WTC11 (cell line): ENCODE measurements at regions not wholly inside any gene's neighbourhood (a gene's known extent, or its start where the extent isn't known, plus 50 kb on each side); places are given as distances from the start of the nearest gene placed in this dataset.

Experiments used
- ATAC-seq: fragments of 200-7000 bp; cut with Tn5 transposase; 2 replicates; pipeline ENCODE4 v1.10.0; 2021; ENCODE audit warnings: mild to moderate bottlenecking, moderate library complexity
- CTCF ChIA-PET: fragments of 300-600 bp; sonication (Branson Sonifier 250); formaldehyde crosslinking; loops from one replicate; lab custom pipeline; 2021; ENCODE audit warnings: antibody characterized with exemption; lab: Charles Lee
- POLR2A ChIA-PET: fragments of 350-600 bp; sonication (Branson Sonifier 250); formaldehyde crosslinking; loops from one replicate; lab custom pipeline; 2021; ENCODE audit warnings: antibody characterized with exemption; lab: Charles Lee
- DNase-seq: peaks from one replicate; pipeline ENCODE4 v3.0.0; 2021; ENCODE audit warnings: low spot score
- H3K27ac Mint-ChIP-seq: 2 replicates; pipeline ENCODE4 v1.8.0; 2021; ENCODE audit warnings: mixed read lengths
- H3K27me3 Mint-ChIP-seq: 2 replicates; pipeline ENCODE4 v1.8.0; 2021; ENCODE audit warnings: low read depth, mild to moderate bottlenecking, moderate library complexity, mixed read lengths
- H3K36me3 Mint-ChIP-seq: 2 replicates; pipeline ENCODE4 v1.8.0; 2021; ENCODE audit warnings: mixed read lengths
- H3K4me1 Mint-ChIP-seq: 2 replicates; pipeline ENCODE4 v1.8.0; 2022; ENCODE audit warnings: mixed read lengths
- H3K4me3 Mint-ChIP-seq: 2 replicates; pipeline ENCODE4 v1.8.0; 2021; ENCODE audit warnings: mild to moderate bottlenecking, moderate library complexity, mixed read lengths
- H3K9me3 Mint-ChIP-seq: 2 replicates; pipeline ENCODE4 v1.8.0; 2021; ENCODE audit warnings: mixed read lengths
- ATF3 ChIP-seq: sonication (generic); formaldehyde crosslinking; conservative IDR thresholded peaks from 2 replicates; pipeline ENCODE4 v1.8.1; 2022; ENCODE audit warnings: mild to moderate bottlenecking, missing genetic modification reagents
- CREB1 ChIP-seq: sonication (generic); formaldehyde crosslinking; IDR thresholded peaks from 2 replicates; pipeline ENCODE4 v1.8.0; 2023; ENCODE audit warnings: mild to moderate bottlenecking, missing genetic modification reagents
- E2F4 ChIP-seq: sonication (generic); formaldehyde crosslinking; IDR thresholded peaks from 2 replicates; pipeline ENCODE4 v1.8.1; 2022; ENCODE audit warnings: low read depth, mild to moderate bottlenecking, moderate library complexity, missing genetic modification reagents, borderline replicate concordance
- ESRRA ChIP-seq: sonication (generic); formaldehyde crosslinking; IDR thresholded peaks from 2 replicates; pipeline ENCODE4 v1.8.1; 2022; ENCODE audit warnings: mild to moderate bottlenecking, missing genetic modification reagents, borderline replicate concordance
- FOXK1 ChIP-seq: sonication (generic); formaldehyde crosslinking; IDR thresholded peaks from 2 replicates; pipeline ENCODE4 v1.8.0; 2022; ENCODE audit warnings: mild to moderate bottlenecking, moderate library complexity, missing genetic modification reagents
- GABPB1 ChIP-seq: sonication (generic); formaldehyde crosslinking; IDR thresholded peaks from 2 replicates; pipeline ENCODE4 v1.8.1; 2023; ENCODE audit warnings: mild to moderate bottlenecking, missing genetic modification reagents
- HMGXB4 ChIP-seq: sonication (generic); formaldehyde crosslinking; IDR thresholded peaks from 2 replicates; pipeline ENCODE4 v1.8.1; 2023; ENCODE audit warnings: mild to moderate bottlenecking, moderate library complexity, missing genetic modification reagents
- IRF1 ChIP-seq: sonication (generic); formaldehyde crosslinking; IDR thresholded peaks from 2 replicates; pipeline ENCODE4 v1.8.0; 2023; ENCODE audit warnings: missing genetic modification reagents
- JAZF1 ChIP-seq: fragments of 250-450 bp; sonication (Bioruptor Pico); IDR thresholded peaks from 2 replicates; pipeline ENCODE4 v1.9.0; 2021; ENCODE audit warnings: moderate library complexity, mild to moderate bottlenecking, inconsistent platforms
- JUN ChIP-seq: sonication (generic); formaldehyde crosslinking; IDR thresholded peaks from 2 replicates; pipeline ENCODE4 v1.8.0; 2023; ENCODE audit warnings: mild to moderate bottlenecking, missing genetic modification reagents
- KAT7 ChIP-seq: sonication (generic); formaldehyde crosslinking; IDR thresholded peaks from 2 replicates; pipeline ENCODE4 v1.8.1; 2023; ENCODE audit warnings: missing genetic modification reagents, mild to moderate bottlenecking, borderline replicate concordance
- MYBL2 ChIP-seq: sonication (generic); formaldehyde crosslinking; IDR thresholded peaks from 2 replicates; pipeline ENCODE4 v1.8.1; 2023; ENCODE audit warnings: mild to moderate bottlenecking, moderate library complexity, missing genetic modification reagents
- NR2C2 ChIP-seq: sonication (generic); formaldehyde crosslinking; IDR thresholded peaks from 2 replicates; pipeline ENCODE4 v1.8.0; 2022; ENCODE audit warnings: mild to moderate bottlenecking, missing genetic modification reagents
- SOX15 ChIP-seq: fragments of 250-450 bp; sonication (Bioruptor Pico); IDR thresholded peaks from 2 replicates; pipeline ENCODE4 v1.9.0; 2021; ENCODE audit warnings: mild to moderate bottlenecking
- TEAD1 ChIP-seq: sonication (generic); formaldehyde crosslinking; IDR thresholded peaks from 2 replicates; pipeline ENCODE4 v1.8.0; 2022; ENCODE audit warnings: mild to moderate bottlenecking, missing genetic modification reagents
- TEAD4 ChIP-seq: sonication (generic); formaldehyde crosslinking; IDR thresholded peaks from 2 replicates; pipeline ENCODE4 v1.8.0; 2022; ENCODE audit warnings: mild to moderate bottlenecking, missing genetic modification reagents
- TP53 ChIP-seq: sonication (generic); formaldehyde crosslinking; IDR thresholded peaks from 2 replicates; pipeline ENCODE4 v1.8.1; 2023; ENCODE audit warnings: mild to moderate bottlenecking, missing genetic modification reagents
- USF2 ChIP-seq: sonication (generic); formaldehyde crosslinking; IDR thresholded peaks from 2 replicates; pipeline ENCODE4 v1.8.1; 2023; ENCODE audit warnings: mild to moderate bottlenecking, missing genetic modification reagents, moderate library complexity
- ZBTB21 ChIP-seq: sonication (generic); formaldehyde crosslinking; IDR thresholded peaks from 2 replicates; pipeline ENCODE4 v1.8.1; 2023; ENCODE audit warnings: mild to moderate bottlenecking, missing genetic modification reagents, borderline replicate concordance
- ZBTB43 ChIP-seq: sonication (generic); formaldehyde crosslinking; IDR thresholded peaks from 2 replicates; pipeline ENCODE4 v1.8.1; 2023; ENCODE audit warnings: mild to moderate bottlenecking, missing genetic modification reagents
- ZMAT4 ChIP-seq: fragments of 250-450 bp; sonication (Bioruptor Pico); IDR thresholded peaks from 2 replicates; pipeline ENCODE4 v1.9.0; 2021; ENCODE audit warnings: mild to moderate bottlenecking
- ZNF219 ChIP-seq: sonication (generic); formaldehyde crosslinking; IDR thresholded peaks from 2 replicates; pipeline ENCODE4 v1.8.0; 2023; ENCODE audit warnings: missing genetic modification reagents, mild to moderate bottlenecking, borderline replicate concordance
- ZNF263 ChIP-seq: sonication (generic); formaldehyde crosslinking; IDR thresholded peaks from 2 replicates; pipeline ENCODE4 v1.8.1; 2022; ENCODE audit warnings: low read depth, mild to moderate bottlenecking, moderate library complexity, missing genetic modification reagents
- ZNF317 ChIP-seq: sonication (generic); formaldehyde crosslinking; IDR thresholded peaks from 2 replicates; pipeline ENCODE4 v1.8.1; 2023; ENCODE audit warnings: low read depth, mild to moderate bottlenecking, moderate library complexity, missing genetic modification reagents, borderline replicate concordance
- ZNF671 ChIP-seq: fragments of 250-450 bp; sonication (Bioruptor Pico); IDR thresholded peaks from 2 replicates; pipeline ENCODE4 v1.8.0; 2021; ENCODE audit warnings: mild to moderate bottlenecking
- ZSCAN18 ChIP-seq: fragments of 250-450 bp; sonication (Bioruptor Pico); IDR thresholded peaks from 2 replicates; pipeline ENCODE4 v2.1.2; 2022; ENCODE audit warnings: mild to moderate bottlenecking, moderate library complexity

- TF ChIP-seq ZSCAN18 (CRISPR knock-in tag) (no peak), IRF1 (CRISPR knock-in tag) (no peak)
Observed at GRCh38 chr12:59181196-59181777, 261.0 kb upstream of the LRIG3 start (continued).

- Mint-ChIP-seq H3K4me1 (no peaks in the 10 kb centered on the region), H3K36me3 (peaks cover 10% of the 10 kb centered on the region), H3K27ac (no peak overlapping the region), H3K4me3 (no peak overlapping the region), H3K9me3 (peaks cover 22% of the 10 kb centered on the region), H3K27me3 (no peaks in the 10 kb centered on the region)
- no peak for DNase-seq
- TF ChIP-seq ZBTB21 (CRISPR knock-in tag) (no peak), GABPB1 (CRISPR knock-in tag) (no peak), E2F4 (no peak), NR2C2 (no peak), MYBL2 (CRISPR knock-in tag) (no peak), ESRRA (CRISPR knock-in tag) (no peak), ZNF671 (CRISPR knock-in tag) (no peak), CREB1 (CRISPR knock-in tag) (no peak), SOX15 (CRISPR knock-in tag) (no peak), JUN (CRISPR knock-in tag) (no peak), TP53 (CRISPR knock-in tag) (no peak), ZMAT4 (CRISPR knock-in tag) (no peak), ZNF317 (CRISPR knock-in tag) (no peak)
- ATAC-seq: no peak
- POLR2A ChIA-PET: no interaction called here
- CTCF ChIA-PET: no interaction called here
Observed at GRCh38 chr12:59179231-59179630, 258.9 kb upstream of the LRIG3 start.

- no peaks in the 10 kb centered on the region for H3K27me3 Mint-ChIP-seq
- no peak for DNase-seq
- TF ChIP-seq TEAD1 (CRISPR knock-in tag) (no peak), TP53 (CRISPR knock-in tag) (no peak), ZBTB43 (CRISPR knock-in tag) (no peak), ZNF219 (CRISPR knock-in tag) (no peak), HMGXB4 (no peak), E2F4 (no peak), JAZF1 (CRISPR knock-in tag) (no peak), FOXK1 (CRISPR knock-in tag) (no peak), TEAD4 (CRISPR knock-in tag) (no peak), USF2 (CRISPR knock-in tag) (no peak), ATF3 (CRISPR knock-in tag) (no peak), ZNF263 (CRISPR knock-in tag) (no peak), KAT7 (CRISPR knock-in tag) (no peak)
- TF ChIP-seq, all 79 proteins: peak for 0
- Mint-ChIP-seq H3K4me1 (no peaks in the 10 kb centered on the region), H3K4me3 (no peak overlapping the region), H3K9me3 (peaks cover 22% of the 10 kb centered on the region), H3K36me3 (peaks cover 10% of the 10 kb centered on the region), H3K27ac (no peak overlapping the region)
- ATAC-seq: no peak
- ChIA-PET CTCF (interaction anchor here (0.5 to 2.5 kb wide), 7 partner anchors 9 to 815 kb away, joined by 3 to 13 read pairs (median 3); no protein-coding TSS in a partner anchor), POLR2A (no interaction called here)
Observed at GRCh38 chr12:59173695-59174094, 253.4 kb upstream of the LRIG3 start.
